ENCODE measurements at regions not wholly inside any gene's neighbourhood (a gene's known extent, or its start where the extent isn't known, plus 50 kb on each side); places are given as distances from the start of the nearest gene placed in this dataset.

GRCh38 chr1:212203630-212204029 lies 81.6 kb upstream of the PPP2R5A start:
- H3K36me3 ChIP-seq (ENCODE audit: control insufficient read depth, insufficient read depth, low read length): no peaks in the 10 kb centered on the region
- DNase-seq: no peak
- H3K4me1 ChIP-seq (ENCODE audit: control insufficient read depth, insufficient read depth, low read length): no peaks in the 10 kb centered on the region
- no peak overlapping the region for H3K4me3 ChIP-seq (ENCODE audit: low read length)
- Mint-ChIP-seq H3K4me1 (peaks cover 0 to 5% of the 10 kb centered on the region in 2 donors), H3K9me3 (peaks cover 0 to 5% of the 10 kb centered on the region in 2 donors), H3K27me3 (ENCODE audit: low read depth in 2 of 2) (no peaks in the 10 kb centered on the region), H3K36me3 (no peaks in the 10 kb centered on the region), H3K4me3 (no peak overlapping the region), H3K27ac (no peak overlapping the region)
- no peak for TF ChIP-seq CTCF (IDR thresholded peaks at IDR 0.05)
- H3K9me3 ChIP-seq (ENCODE audit: control insufficient read depth, insufficient read depth, low read length): no peaks in the 10 kb centered on the region
- 97% methylated on average over 3 of the region's 3 CpGs for WGBS (ENCODE audit: insufficient coverage)
- H3K27ac ChIP-seq (ENCODE audit: low read length): no peak overlapping the region
- intact Hi-C loops (cut with micrococcal nuclease): no loop called here
- H3K27me3 ChIP-seq (ENCODE audit: control insufficient read depth, insufficient read depth, low read length): no peaks in the 10 kb centered on the region
- no peak for ATAC-seq

- Histone ChIP-seq H3K9me3 (ENCODE audit: control insufficient read depth, insufficient read depth, low read length) (no peaks in the 10 kb centered on the region), H3K36me3 (ENCODE audit: control insufficient read depth, insufficient read depth, low read length) (no peaks in the 10 kb centered on the region), H3K4me3 (ENCODE audit: low read length) (no peak overlapping the region), H3K27me3 (ENCODE audit: control insufficient read depth, insufficient read depth, low read length) (no peaks in the 10 kb centered on the region), H3K27ac (ENCODE audit: low read length) (no peak overlapping the region), H3K4me1 (ENCODE audit: control insufficient read depth, insufficient read depth, low read length) (no peaks in the 10 kb centered on the region)
- no peak for DNase-seq
- no peak for TF ChIP-seq CTCF (IDR thresholded peaks at IDR 0.05)
- no peak overlapping the region for H3K27ac Mint-ChIP-seq
- H3K27me3 Mint-ChIP-seq (ENCODE audit: low read depth in 2 of 2): no peaks in the 10 kb centered on the region
- no peak overlapping the region for H3K4me3 Mint-ChIP-seq
- no peak for ATAC-seq
- intact Hi-C loops (cut with micrococcal nuclease): no loop called here
- H3K9me3 Mint-ChIP-seq: peaks cover 0 to 5% of the 10 kb centered on the region in 2 donors
- H3K4me1 Mint-ChIP-seq: peaks cover 5 to 6% of the 10 kb centered on the region in 2 donors
- no peaks in the 10 kb centered on the region for H3K36me3 Mint-ChIP-seq
- WGBS (ENCODE audit: insufficient coverage): 100% methylated on average over 1 of the region's 1 CpG
Measured at GRCh38 chr1:212205006-212205405, 80.2 kb upstream of the PPP2R5A start.

- no peaks in the 10 kb centered on the region for H3K27me3 Mint-ChIP-seq (ENCODE audit: low read depth in 2 of 2)
- Histone ChIP-seq H3K4me3 (ENCODE audit: low read length) (no peak overlapping the region), H3K9me3 (ENCODE audit: control insufficient read depth, insufficient read depth, low read length) (no peaks in the 10 kb centered on the region), H3K36me3 (ENCODE audit: control insufficient read depth, insufficient read depth, low read length) (no peaks in the 10 kb centered on the region), H3K27me3 (ENCODE audit: control insufficient read depth, insufficient read depth, low read length) (no peaks in the 10 kb centered on the region), H3K4me1 (ENCODE audit: control insufficient read depth, insufficient read depth, low read length) (no peaks in the 10 kb centered on the region), H3K27ac (ENCODE audit: low read length) (no peak overlapping the region)
- no peak for ATAC-seq
- peaks cover 5 to 6% of the 10 kb centered on the region in 2 donors for H3K4me1 Mint-ChIP-seq
- no peaks in the 10 kb centered on the region for H3K36me3 Mint-ChIP-seq
- H3K9me3 Mint-ChIP-seq: peaks cover 0 to 2% of the 10 kb centered on the region in 2 donors
- no peak overlapping the region for H3K4me3 Mint-ChIP-seq
- intact Hi-C loops (cut with micrococcal nuclease): no loop called here
- no peak for DNase-seq
- TF ChIP-seq CTCF (IDR thresholded peaks at IDR 0.05): no peak
- no peak overlapping the region for H3K27ac Mint-ChIP-seq
- WGBS (ENCODE audit: insufficient coverage): 98% methylated on average over 5 of the region's 5 CpGs
Measured at GRCh38 chr1:212205843-212206242, 79.4 kb upstream of the PPP2R5A start.

- DNase-seq (no peak), ATAC-seq (no peak)
- no peak for TF ChIP-seq CTCF (IDR thresholded peaks at IDR 0.05)
- Mint-ChIP-seq H3K36me3 (no peaks in the 10 kb centered on the region), H3K27me3 (ENCODE audit: low read depth in 2 of 2) (no peaks in the 10 kb centered on the region), H3K4me3 (no peak overlapping the region), H3K27ac (no peak overlapping the region), H3K9me3 (no peaks in the 10 kb centered on the region), H3K4me1 (peaks cover 0 to 6% of the 10 kb centered on the region in 2 donors)
- H3K4me1 ChIP-seq (ENCODE audit: control insufficient read depth, insufficient read depth, low read length): no peaks in the 10 kb centered on the region
- no peaks in the 10 kb centered on the region for H3K27me3 ChIP-seq (ENCODE audit: control insufficient read depth, insufficient read depth, low read length)
- no peak overlapping the region for H3K27ac ChIP-seq (ENCODE audit: low read length)
- 95% methylated on average over 3 of the region's 6 CpGs for WGBS (ENCODE audit: insufficient coverage)
- H3K9me3 ChIP-seq (ENCODE audit: control insufficient read depth, insufficient read depth, low read length): no peaks in the 10 kb centered on the region
- H3K36me3 ChIP-seq (ENCODE audit: control insufficient read depth, insufficient read depth, low read length): no peaks in the 10 kb centered on the region
- intact Hi-C loops (cut with micrococcal nuclease): no loop called here
- H3K4me3 ChIP-seq (ENCODE audit: low read length): no peak overlapping the region
Measured at GRCh38 chr1:212207118-212207517, 78.1 kb upstream of the PPP2R5A start.
